ENCODE measurements at regions not wholly inside any gene's neighbourhood (a gene's known extent, or its start where the extent isn't known, plus 50 kb on each side); places are given as distances from the start of the nearest gene placed in this dataset.

GRCh38 chr5:4207486-4207885, 611.9 kb downstream of the IRX1 start:
- Histone ChIP-seq H3K9me3 (no peaks in the 10 kb centered on the region), H3K4me3 (no peak overlapping the region), H3K4me1 (peaks cover 0 to 4% (median 0%) of the 10 kb centered on the region in 4 donors), H3K36me3 (no peaks in the 10 kb centered on the region), H3K27ac (no peak overlapping the region), H3K27me3 (no peaks in the 10 kb centered on the region)
- ATAC-seq (ENCODE audit: low FRiP score in 2 of 2) (no peak), DNase-seq (peak in 1 of 2 donors; percentile 61)
- no peak for TF ChIP-seq POLR2A (IDR thresholded peaks at IDR 0.05)
- TF ChIP-seq EP300 (IDR thresholded peaks at IDR 0.05), result no peak
- TF ChIP-seq CTCF (IDR thresholded peaks at IDR 0.05), result no peak
- TF ChIP-seq POLR2AphosphoS5 (IDR thresholded peaks at IDR 0.05), result no peak
- 92 to 94% methylated on average over 17 to 20 of the region's 20 CpGs for WGBS, 2 donors

- no peak overlapping the region for H3K4me3 ChIP-seq
- H3K36me3 ChIP-seq, result no peaks in the 10 kb centered on the region
- H3K27me3 ChIP-seq, result no peaks in the 10 kb centered on the region
- 84 to 91% methylated on average over 2 of the region's 2 CpGs for WGBS, 2 donors
- peaks cover 0 to 4% (median 0%) of the 10 kb centered on the region in 4 donors for H3K4me1 ChIP-seq
- H3K9me3 ChIP-seq, result no peaks in the 10 kb centered on the region
- H3K27ac ChIP-seq, result no peak overlapping the region
- TF ChIP-seq CTCF (IDR thresholded peaks at IDR 0.05), result no peak
- TF ChIP-seq EP300 (IDR thresholded peaks at IDR 0.05), result no peak
- TF ChIP-seq POLR2AphosphoS5 (IDR thresholded peaks at IDR 0.05), result no peak
- no peak for TF ChIP-seq POLR2A (IDR thresholded peaks at IDR 0.05)
- no peak for ATAC-seq (ENCODE audit: low FRiP score in 2 of 2)
- no peak for DNase-seq
These were observed 612.9 kb downstream of the IRX1 start for GRCh38 chr5:4208537-4208936.

DNA sequence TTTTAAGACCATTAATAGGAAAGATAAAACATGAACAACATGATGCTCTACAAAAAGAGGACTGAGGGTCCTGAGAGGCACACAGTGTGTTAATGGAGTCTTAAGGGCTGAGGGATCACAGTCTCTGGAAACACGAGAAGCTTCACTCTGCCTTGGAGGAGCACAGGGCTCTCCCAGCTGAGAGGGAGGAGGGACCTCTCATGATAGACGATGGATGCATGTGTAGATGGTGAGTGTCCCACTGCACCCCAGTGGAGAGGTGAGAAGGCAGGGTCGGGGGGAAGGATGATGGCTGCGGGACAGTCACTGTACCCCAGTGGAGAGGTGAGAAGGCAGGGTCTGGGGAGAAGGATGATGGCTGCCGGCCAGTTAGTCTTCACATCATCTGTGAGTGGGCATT, 613.4 kb downstream of the IRX1 start:
- 80 to 89% methylated on average over 5 of the region's 5 CpGs for WGBS, 2 donors
- Histone ChIP-seq H3K9me3 (no peaks in the 10 kb centered on the region), H3K4me1 (peaks cover 0 to 4% (median 0%) of the 10 kb centered on the region in 4 donors), H3K27me3 (no peaks in the 10 kb centered on the region), H3K36me3 (no peaks in the 10 kb centered on the region), H3K4me3 (no peak overlapping the region), H3K27ac (no peak overlapping the region)
- TF ChIP-seq EP300 (IDR thresholded peaks at IDR 0.05) (no peak), POLR2A (IDR thresholded peaks at IDR 0.05) (no peak), POLR2AphosphoS5 (IDR thresholded peaks at IDR 0.05) (no peak), CTCF (IDR thresholded peaks at IDR 0.05) (no peak)
- DNase-seq, result no peak
- peak in 1 of 2 donors; percentile 41 for ATAC-seq (ENCODE audit: low FRiP score in 2 of 2)

DNA sequence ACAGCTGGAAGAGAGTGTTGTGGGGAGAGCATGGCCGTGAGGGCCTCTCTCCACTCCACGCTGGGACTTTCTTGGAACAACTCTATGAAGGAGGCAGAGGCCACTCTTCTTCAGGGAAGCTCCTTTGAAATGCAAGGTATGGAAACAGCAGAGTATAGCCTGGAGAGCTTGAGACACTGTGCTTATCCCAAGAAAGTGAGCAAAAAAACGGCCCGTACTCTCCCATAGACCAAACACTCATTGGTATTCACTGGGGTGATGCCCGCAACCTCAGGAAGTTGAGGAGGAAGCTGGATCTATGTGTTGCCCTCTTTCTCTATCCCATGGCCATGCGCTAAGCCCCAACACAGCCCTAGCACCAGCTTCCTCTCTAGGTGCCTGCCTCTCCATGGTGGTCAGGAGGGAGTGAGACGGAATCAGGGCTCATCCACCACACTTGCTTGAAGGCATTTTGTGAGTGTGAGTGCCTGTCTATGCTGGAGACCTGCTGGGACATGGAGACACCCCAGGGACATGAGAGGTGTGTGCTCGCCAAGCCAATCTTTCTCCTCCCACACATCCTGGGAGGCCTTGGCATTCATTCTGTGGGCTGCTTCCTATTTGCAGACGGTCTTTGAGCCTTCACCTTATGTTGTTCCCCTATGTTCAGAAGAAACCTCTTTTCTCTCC, 616.6 kb downstream of the IRX1 start:
- no peaks in the 10 kb centered on the region for H3K27me3 ChIP-seq
- ATAC-seq (ENCODE audit: low FRiP score in 2 of 2), result no peak
- TF ChIP-seq EP300 (IDR thresholded peaks at IDR 0.05), result no peak
- no peak for TF ChIP-seq POLR2AphosphoS5 (IDR thresholded peaks at IDR 0.05)
- H3K9me3 ChIP-seq, result no peaks in the 10 kb centered on the region
- H3K4me3 ChIP-seq, result no peak overlapping the region
- H3K27ac ChIP-seq, result no peak overlapping the region
- no peaks in the 10 kb centered on the region for H3K4me1 ChIP-seq
- whole genome bisulfite sequencing, 2 donors, result 81 to 90% methylated on average over 9 of the region's 9 CpGs
- no peaks in the 10 kb centered on the region for H3K36me3 ChIP-seq
- DNase-seq, result no peak

GRCh38 chr5:4212981-4213819, 617.6 kb downstream of the IRX1 start:
- no peaks in the 10 kb centered on the region for H3K9me3 ChIP-seq
- WGBS, 2 donors, result 46 to 50% methylated on average over 9 of the region's 9 CpGs
- ATAC-seq (ENCODE audit: low FRiP score in 2 of 2), result no peak
- no peaks in the 10 kb centered on the region for H3K36me3 ChIP-seq
- DNase-seq, result no peak
- no peak overlapping the region for H3K4me3 ChIP-seq
- no peaks in the 10 kb centered on the region for H3K4me1 ChIP-seq
- H3K27me3 ChIP-seq, result no peaks in the 10 kb centered on the region
- H3K27ac ChIP-seq, result no peak overlapping the region
- no peak for TF ChIP-seq EP300 (IDR thresholded peaks at IDR 0.05)
- no peak for TF ChIP-seq POLR2A (IDR thresholded peaks at IDR 0.05)
- TF ChIP-seq POLR2AphosphoS5 (IDR thresholded peaks at IDR 0.05), result no peak
- TF ChIP-seq CTCF (IDR thresholded peaks at IDR 0.05), result no peak
